KMS-11 (cell line): ENCODE measurements at regions not wholly inside any gene's neighbourhood (a gene's known extent, or its start where the extent isn't known, plus 50 kb on each side); places are given as distances from the start of the nearest gene placed in this dataset.

Experiments used
- H2AFZ ChIP-seq: fragments of 200-600 bp; sonication (generic); 2 replicates; pipeline ENCODE4 v1.6.1; 2016; ENCODE audit warnings: antibody characterized with exemption, mixed run types, low read depth
- H3K27ac ChIP-seq: fragments of 200-600 bp; sonication (generic); 2 replicates; pipeline ENCODE4 v1.6.1; 2016; ENCODE audit warnings: mild to moderate bottlenecking, mixed run types
- H3K27me3 ChIP-seq: fragments of 200-600 bp; sonication (generic); 2 replicates; pipeline ENCODE4 v1.6.1; 2017; ENCODE audit warnings: mild to moderate bottlenecking, low read depth, mixed run types, moderate library complexity; ENCODE audit not compliant: insufficient read depth
- H3K36me3 ChIP-seq: fragments of 200-600 bp; sonication (generic); 2 replicates; pipeline ENCODE4 v1.6.1; 2017; ENCODE audit warnings: mild to moderate bottlenecking, mixed run types; ENCODE audit not compliant: insufficient read depth
- H3K4me1 ChIP-seq: fragments of 200-600 bp; sonication (generic); 2 replicates; pipeline ENCODE4 v1.6.1; 2016; ENCODE audit warnings: mild to moderate bottlenecking, low read depth, mixed run types; ENCODE audit not compliant: poor library complexity, severe bottlenecking
- H3K4me2 ChIP-seq: fragments of 200-600 bp; sonication (generic); 2 replicates; pipeline ENCODE4 v1.7.0; 2016; ENCODE audit warnings: mild to moderate bottlenecking, mixed run types
- H3K4me3 ChIP-seq: fragments of 200-600 bp; sonication (generic); IDR thresholded peaks from 2 replicates; pipeline ENCODE4 v1.6.1; 2017; ENCODE audit warnings: low read depth, low read length, mixed read lengths; ENCODE audit not compliant: insufficient read depth
- H3K79me2 ChIP-seq: fragments of 200-600 bp; sonication (generic); 2 replicates; pipeline ENCODE4 v1.6.1; 2016; ENCODE audit warnings: low read depth, mixed run types; ENCODE audit not compliant: insufficient read depth
- H3K9ac ChIP-seq: fragments of 200-600 bp; sonication (generic); 2 replicates; pipeline ENCODE4 v1.6.1; 2016; ENCODE audit warnings: mild to moderate bottlenecking, mixed run types
- H4K20me1 ChIP-seq: fragments of 200-600 bp; sonication (generic); 2 replicates; pipeline ENCODE4 v1.6.1; 2016; ENCODE audit warnings: mild to moderate bottlenecking, mixed run types; ENCODE audit not compliant: insufficient read depth
- TF ChIP-seq, protein P1 (sequence below): fragments of 200-600 bp; sonication (generic); conservative IDR thresholded peaks from 2 replicates; pipeline ENCODE4 v1.6.1; 2017; ENCODE audit warnings: low read depth, mild to moderate bottlenecking, antibody characterized with exemption, low read length, moderate library complexity, mixed read lengths

- no peak overlapping the region for H3K9ac ChIP-seq
- no peak overlapping the region for H3K4me2 ChIP-seq
- H2AFZ ChIP-seq, result no peak overlapping the region
- H3K79me2 ChIP-seq, result no peaks in the 10 kb centered on the region
- H3K4me3 ChIP-seq, result no peak overlapping the region
- H3K27me3 ChIP-seq, result no peaks in the 10 kb centered on the region
- H3K27ac ChIP-seq, result no peak overlapping the region
- TF ChIP-seq, protein P1, sequence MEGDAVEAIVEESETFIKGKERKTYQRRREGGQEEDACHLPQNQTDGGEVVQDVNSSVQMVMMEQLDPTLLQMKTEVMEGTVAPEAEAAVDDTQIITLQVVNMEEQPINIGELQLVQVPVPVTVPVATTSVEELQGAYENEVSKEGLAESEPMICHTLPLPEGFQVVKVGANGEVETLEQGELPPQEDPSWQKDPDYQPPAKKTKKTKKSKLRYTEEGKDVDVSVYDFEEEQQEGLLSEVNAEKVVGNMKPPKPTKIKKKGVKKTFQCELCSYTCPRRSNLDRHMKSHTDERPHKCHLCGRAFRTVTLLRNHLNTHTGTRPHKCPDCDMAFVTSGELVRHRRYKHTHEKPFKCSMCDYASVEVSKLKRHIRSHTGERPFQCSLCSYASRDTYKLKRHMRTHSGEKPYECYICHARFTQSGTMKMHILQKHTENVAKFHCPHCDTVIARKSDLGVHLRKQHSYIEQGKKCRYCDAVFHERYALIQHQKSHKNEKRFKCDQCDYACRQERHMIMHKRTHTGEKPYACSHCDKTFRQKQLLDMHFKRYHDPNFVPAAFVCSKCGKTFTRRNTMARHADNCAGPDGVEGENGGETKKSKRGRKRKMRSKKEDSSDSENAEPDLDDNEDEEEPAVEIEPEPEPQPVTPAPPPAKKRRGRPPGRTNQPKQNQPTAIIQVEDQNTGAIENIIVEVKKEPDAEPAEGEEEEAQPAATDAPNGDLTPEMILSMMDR, result no peak
- H3K4me1 ChIP-seq, result no peaks in the 10 kb centered on the region
- no peaks in the 10 kb centered on the region for H3K36me3 ChIP-seq
- H4K20me1 ChIP-seq, result no peaks in the 10 kb centered on the region
Measured at GRCh38 chr9:80435591-80435990, 863.8 kb downstream of the TLE4 start.

- no peak overlapping the region for H3K27ac ChIP-seq
- TF ChIP-seq, protein P1, result no peak
- H3K27me3 ChIP-seq, result no peaks in the 10 kb centered on the region
- H2AFZ ChIP-seq, result no peak overlapping the region
- H3K36me3 ChIP-seq, result no peaks in the 10 kb centered on the region
- H3K79me2 ChIP-seq, result no peaks in the 10 kb centered on the region
- no peaks in the 10 kb centered on the region for H4K20me1 ChIP-seq
- H3K4me3 ChIP-seq, result no peak overlapping the region
- no peaks in the 10 kb centered on the region for H3K4me1 ChIP-seq
- no peak overlapping the region for H3K4me2 ChIP-seq
- no peak overlapping the region for H3K9ac ChIP-seq
Measured at GRCh38 chr9:80426992-80427391, 855.2 kb downstream of the TLE4 start.

DNA sequence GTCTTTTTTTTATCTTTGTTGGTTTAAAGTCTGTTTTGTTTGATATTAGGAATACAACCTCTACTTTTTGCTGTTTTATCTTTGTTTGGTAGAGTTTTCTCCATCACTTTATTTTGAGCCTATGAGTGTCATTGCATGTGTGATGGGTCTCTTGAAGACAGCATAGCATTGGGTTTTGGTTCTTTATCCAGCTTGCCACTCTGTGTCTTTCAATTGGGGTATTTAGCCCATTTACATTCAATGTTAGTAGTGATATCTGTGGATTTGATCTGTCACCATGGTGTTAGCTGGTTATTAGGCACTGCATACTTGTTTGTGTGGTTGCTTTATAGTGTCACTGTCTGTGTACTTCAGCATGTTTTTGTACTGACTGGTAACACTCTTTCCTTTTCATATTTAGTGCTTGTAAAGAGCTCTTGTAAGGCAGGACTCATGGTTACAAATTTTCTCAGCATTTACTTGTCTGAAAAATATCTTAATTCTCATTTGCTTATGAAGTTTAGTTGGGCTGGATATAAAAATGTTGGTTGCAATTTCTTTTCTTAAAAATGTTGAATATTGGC lies 845.5 kb downstream of the TLE4 start:
- no peak overlapping the region for H3K9ac ChIP-seq
- no peaks in the 10 kb centered on the region for H3K36me3 ChIP-seq
- H2AFZ ChIP-seq, result no peak overlapping the region
- H4K20me1 ChIP-seq, result no peaks in the 10 kb centered on the region
- TF ChIP-seq, protein P1, result no peak
- H3K4me1 ChIP-seq, result no peaks in the 10 kb centered on the region
- no peaks in the 10 kb centered on the region for H3K27me3 ChIP-seq
- H3K27ac ChIP-seq, result no peak overlapping the region
- no peak overlapping the region for H3K4me2 ChIP-seq
- H3K4me3 ChIP-seq, result no peak overlapping the region
- no peaks in the 10 kb centered on the region for H3K79me2 ChIP-seq

DNA sequence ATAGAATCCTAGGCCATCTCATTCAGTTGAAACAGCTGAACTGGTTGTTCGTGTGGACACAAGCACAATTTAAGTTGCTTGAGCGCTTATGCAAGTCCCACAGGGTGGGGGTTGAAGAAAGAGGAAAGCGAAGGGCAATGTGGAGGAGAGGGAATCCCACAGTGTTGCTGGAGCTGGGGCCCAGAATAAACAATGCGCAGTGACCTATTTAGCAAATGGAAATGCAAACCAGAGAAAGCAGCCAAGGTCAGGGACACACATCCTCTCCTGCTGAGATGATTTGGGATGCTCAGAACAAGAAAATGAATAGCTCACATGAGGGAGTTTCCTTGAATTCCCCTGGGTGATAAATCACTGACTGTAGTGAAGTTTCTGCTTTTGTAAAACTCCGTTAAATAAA lies 838.3 kb downstream of the TLE4 start:
- Histone ChIP-seq H3K4me3 (no peak overlapping the region), H3K9ac (no peak overlapping the region), H4K20me1 (no peaks in the 10 kb centered on the region), H2AFZ (no peak overlapping the region), H3K27me3 (no peaks in the 10 kb centered on the region), H3K27ac (no peak overlapping the region), H3K79me2 (no peaks in the 10 kb centered on the region), H3K4me1 (no peaks in the 10 kb centered on the region), H3K36me3 (no peaks in the 10 kb centered on the region), H3K4me2 (no peak overlapping the region)
- TF ChIP-seq, protein P1, result no peak
